Anterior cingulate cortex (tissue), 58 donors: ENCODE measurements at regions not wholly inside any gene's neighbourhood (a gene's known extent, or its start where the extent isn't known, plus 50 kb on each side); places are given as distances from the start of the nearest gene placed in this dataset.

Source experiments
- DNase-seq, 58 donors: peaks; one replicate each; lab custom pipeline; 2025; lab: John Stamatoyannopoulos, UW

GRCh38 chr16:77589071-77589765 is 133.1 kb upstream of the NUDT7 start:
- no peak for DNase-seq

GRCh38 chr16:77590707-77591106 is 131.6 kb upstream of the NUDT7 start:
- no peak for DNase-seq

- DNase-seq, result no peak
Observed at GRCh38 chr16:77591347-77591746, 131.0 kb upstream of the NUDT7 start.

GRCh38 chr16:77592021-77592420 is 130.3 kb upstream of the NUDT7 start:
- DNase-seq, result no peak

- DNase-seq, result no peak
Observed at GRCh38 chr16:77594057-77594456, 128.3 kb upstream of the NUDT7 start.

- no peak for DNase-seq
Observed at GRCh38 chr16:77594799-77595596, 127.3 kb upstream of the NUDT7 start.

GRCh38 chr16:77596261-77596660 is 126.1 kb upstream of the NUDT7 start:
- DNase-seq, result no peak

GRCh38 chr16:77599793-77600415 is 122.4 kb upstream of the NUDT7 start:
- DNase-seq, result peak in 11 of 58 donors; percentile 0 to 31 (median 3)

GRCh38 chr16:77600555-77600954 is 121.8 kb upstream of the NUDT7 start:
- DNase-seq, result no peak

GRCh38 chr16:77603656-77604055 is 118.7 kb upstream of the NUDT7 start:
- no peak for DNase-seq

- no peak for DNase-seq
Observed at GRCh38 chr16:77610496-77610895, 111.8 kb upstream of the NUDT7 start.

- DNase-seq, result no peak
Observed at GRCh38 chr16:77611386-77611785, 110.9 kb upstream of the NUDT7 start.

GRCh38 chr16:77612596-77612995 is 109.7 kb upstream of the NUDT7 start:
- DNase-seq, result no peak

GRCh38 chr16:77613095-77613494 is 109.2 kb upstream of the NUDT7 start:
- DNase-seq, result no peak

- no peak for DNase-seq
Observed at GRCh38 chr16:77617553-77617952, 104.8 kb upstream of the NUDT7 start.

GRCh38 chr16:77617996-77618395 is 104.3 kb upstream of the NUDT7 start:
- no peak for DNase-seq

- DNase-seq, result no peak
Observed at GRCh38 chr16:77618951-77619350, 103.4 kb upstream of the NUDT7 start.

- no peak for DNase-seq
Observed at GRCh38 chr16:77624085-77624484, 98.2 kb upstream of the NUDT7 start.

- DNase-seq, result no peak
Observed at GRCh38 chr16:77636615-77637014, 85.7 kb upstream of the NUDT7 start.

GRCh38 chr16:77637940-77638339 is 84.4 kb upstream of the NUDT7 start:
- DNase-seq, result no peak

GRCh38 chr16:77643176-77643575 is 79.1 kb upstream of the NUDT7 start:
- peak in 1 of 58 donors; percentile 3 for DNase-seq

- no peak for DNase-seq
Observed at GRCh38 chr16:77645764-77646163, 76.5 kb upstream of the NUDT7 start.
